GM23338 (cell line): ENCODE measurements at regions not wholly inside any gene's neighbourhood (a gene's known extent, or its start where the extent isn't known, plus 50 kb on each side); places are given as distances from the start of the nearest gene placed in this dataset.

Experiments used
- ATAC-seq: fragments of 200-7000 bp; cut with Tn5 transposase; 3 replicates; pipeline ENCODE4 v1.9.1; 2020
- DNase-seq: peaks from one replicate; pipeline ENCODE4 v3.0.0-alpha.2; 2015; ENCODE audit warnings: low spot score
- H2AFZ ChIP-seq: fragments of 200-600 bp; sonication (generic); 2 replicates; pipeline ENCODE4 v1.8.0; 2016; ENCODE audit warnings: antibody characterized with exemption, mild to moderate bottlenecking, moderate library complexity
- H3F3A ChIP-seq: fragments of 200-600 bp; sonication (generic); replicated peaks from 2 replicates; pipeline ENCODE4 v1.8.0; 2017; ENCODE audit warnings: antibody characterized with exemption, mixed run types, low read depth
- H3K27ac ChIP-seq: fragments of 200-600 bp; sonication (generic); 2 replicates; pipeline ENCODE4 v1.6.1; 2016; ENCODE audit warnings: low read depth
- H3K27me3 ChIP-seq: fragments of 200-600 bp; sonication (generic); 2 replicates; pipeline ENCODE4 v1.8.0; 2016; ENCODE audit warnings: mild to moderate bottlenecking, mixed run types, moderate library complexity; ENCODE audit not compliant: insufficient read depth
- H3K36me3 ChIP-seq: fragments of 200-600 bp; sonication (generic); 2 replicates; pipeline ENCODE4 v1.8.0; 2016; ENCODE audit warnings: mild to moderate bottlenecking; ENCODE audit not compliant: insufficient read depth
- H3K4me1 ChIP-seq: fragments of 200-600 bp; sonication (generic); 2 replicates; pipeline ENCODE4 v1.8.0; 2016; ENCODE audit warnings: mild to moderate bottlenecking, moderate library complexity; ENCODE audit not compliant: insufficient read depth
- H3K4me2 ChIP-seq: fragments of 200-600 bp; sonication (generic); 2 replicates; pipeline ENCODE4 v1.7.1; 2017; ENCODE audit warnings: mixed run types
- H3K4me3 ChIP-seq: fragments of 200-600 bp; sonication (generic); 2 replicates; pipeline ENCODE4 v1.6.1; 2016; ENCODE audit warnings: mixed run types
- H3K79me2 ChIP-seq: fragments of 200-600 bp; sonication (generic); replicated peaks from 2 replicates; pipeline ENCODE4 v1.8.0; 2017; ENCODE audit warnings: mild to moderate bottlenecking; ENCODE audit not compliant: insufficient read depth
- H3K9me2 ChIP-seq: fragments of 200-600 bp; sonication (generic); 2 replicates; pipeline ENCODE4 v1.8.0; 2017; ENCODE audit not compliant: insufficient read depth
- H4K20me1 ChIP-seq: fragments of 200-600 bp; sonication (generic); replicated peaks from 2 replicates; pipeline ENCODE4 v1.8.0; 2017; ENCODE audit warnings: mild to moderate bottlenecking; ENCODE audit not compliant: insufficient read depth
- H3K27ac Mint-ChIP-seq: 2 replicates; pipeline ENCODE4 v1.8.0; 2020; ENCODE audit warnings: inconsistent platforms, mild to moderate bottlenecking, moderate library complexity, mixed read lengths
- H3K27me3 Mint-ChIP-seq: 3 replicates; pipeline ENCODE4 v1.8.0; 2022; ENCODE audit warnings: low read depth, mild to moderate bottlenecking, moderate library complexity, mixed read lengths, inconsistent platforms; ENCODE audit not compliant: insufficient read depth, poor library complexity
- H3K36me3 Mint-ChIP-seq: 3 replicates; pipeline ENCODE4 v1.8.0; 2021; ENCODE audit warnings: low read depth, mild to moderate bottlenecking, inconsistent platforms, moderate library complexity, mixed read lengths
- H3K4me1 Mint-ChIP-seq: 3 replicates; pipeline ENCODE4 v1.8.0; 2020; ENCODE audit warnings: mild to moderate bottlenecking, inconsistent platforms, mixed read lengths
- H3K4me3 Mint-ChIP-seq: 3 replicates; pipeline ENCODE4 v1.8.0; 2021; ENCODE audit warnings: moderate library complexity, mild to moderate bottlenecking, inconsistent platforms, mixed read lengths
- H3K9me3 Mint-ChIP-seq: 3 replicates; pipeline ENCODE4 v1.8.0; 2020; ENCODE audit warnings: moderate library complexity, mild to moderate bottlenecking, inconsistent platforms, mixed read lengths
- CREB1 ChIP-seq: fragments of 250-450 bp; sonication (Bioruptor Pico); IDR thresholded peaks from 2 replicates; pipeline ENCODE4 v1.5.0; 2020; ENCODE audit warnings: low read depth, mild to moderate bottlenecking, moderate library complexity
- EZH2 ChIP-seq: fragments of 200-600 bp; sonication (generic); IDR thresholded peaks from one replicate; pipeline ENCODE4 v1.8.0; 2017; ENCODE audit warnings: antibody characterized with exemption, mild to moderate bottlenecking, low read depth; ENCODE audit not compliant: unreplicated experiment
- EZH2phosphoT487 ChIP-seq: fragments of 200-600 bp; sonication (generic); IDR thresholded peaks from one replicate; pipeline ENCODE4 v1.8.1; 2018; ENCODE audit warnings: antibody characterized with exemption; ENCODE audit not compliant: unreplicated experiment
- JUNB ChIP-seq: IDR thresholded peaks from one replicate; pipeline ENCODE4 v1.6.1; 2016; ENCODE audit warnings: antibody characterized with exemption; ENCODE audit not compliant: unreplicated experiment
- NANOG ChIP-seq: IDR thresholded peaks from 2 replicates; pipeline ENCODE4 v1.6.1; 2016; ENCODE audit warnings: antibody characterized with exemption, borderline replicate concordance
- POLR2AphosphoS5 ChIP-seq: IDR thresholded peaks from 2 replicates; pipeline ENCODE4 v1.6.1; 2016; ENCODE audit warnings: antibody characterized with exemption, low read depth
- STAT1 ChIP-seq: IDR thresholded peaks from one replicate; pipeline ENCODE4 v1.6.1; 2016; ENCODE audit warnings: antibody characterized with exemption; ENCODE audit not compliant: unreplicated experiment
- ZNF114 ChIP-seq: fragments of 250-450 bp; sonication (Bioruptor Pico); IDR thresholded peaks from 2 replicates; pipeline ENCODE4 v1.5.0; 2020; ENCODE audit warnings: mild to moderate bottlenecking, moderate library complexity
- ZNF331 ChIP-seq: fragments of 250-450 bp; sonication (Bioruptor Pico); IDR thresholded peaks from 2 replicates; pipeline ENCODE4 v1.5.0; 2020; ENCODE audit warnings: low read depth, mild to moderate bottlenecking, moderate library complexity
- TF ChIP-seq, protein P1 (sequence below): fragments of 250-450 bp; sonication (Bioruptor Pico); IDR thresholded peaks from 2 replicates; pipeline ENCODE4 v1.5.0; 2020; ENCODE audit warnings: mild to moderate bottlenecking, moderate library complexity
- TF ChIP-seq, protein P2 (sequence below), 2 experiments: fragments of 200-600 bp in 1 of 2; sonication (generic) in 1 of 2; conservative IDR thresholded peaks; 2 replicates each; pipeline versions ENCODE4 v1.5.1 to v1.6.1; 2016 to 2017; ENCODE audit warnings: antibody characterized with exemption in 2 of 2, low read depth in 2 of 2, mild to moderate bottlenecking in 2 of 2, moderate library complexity in 1 of 2
- TF ChIP-seq, protein P3 (sequence below): IDR thresholded peaks from 2 replicates; pipeline ENCODE4 v1.6.1; 2016; ENCODE audit warnings: antibody characterized with exemption
- TF ChIP-seq, protein P4 (sequence below): IDR thresholded peaks from one replicate; pipeline ENCODE4 v1.6.1; 2018; ENCODE audit warnings: antibody characterized with exemption; ENCODE audit not compliant: unreplicated experiment

DNA sequence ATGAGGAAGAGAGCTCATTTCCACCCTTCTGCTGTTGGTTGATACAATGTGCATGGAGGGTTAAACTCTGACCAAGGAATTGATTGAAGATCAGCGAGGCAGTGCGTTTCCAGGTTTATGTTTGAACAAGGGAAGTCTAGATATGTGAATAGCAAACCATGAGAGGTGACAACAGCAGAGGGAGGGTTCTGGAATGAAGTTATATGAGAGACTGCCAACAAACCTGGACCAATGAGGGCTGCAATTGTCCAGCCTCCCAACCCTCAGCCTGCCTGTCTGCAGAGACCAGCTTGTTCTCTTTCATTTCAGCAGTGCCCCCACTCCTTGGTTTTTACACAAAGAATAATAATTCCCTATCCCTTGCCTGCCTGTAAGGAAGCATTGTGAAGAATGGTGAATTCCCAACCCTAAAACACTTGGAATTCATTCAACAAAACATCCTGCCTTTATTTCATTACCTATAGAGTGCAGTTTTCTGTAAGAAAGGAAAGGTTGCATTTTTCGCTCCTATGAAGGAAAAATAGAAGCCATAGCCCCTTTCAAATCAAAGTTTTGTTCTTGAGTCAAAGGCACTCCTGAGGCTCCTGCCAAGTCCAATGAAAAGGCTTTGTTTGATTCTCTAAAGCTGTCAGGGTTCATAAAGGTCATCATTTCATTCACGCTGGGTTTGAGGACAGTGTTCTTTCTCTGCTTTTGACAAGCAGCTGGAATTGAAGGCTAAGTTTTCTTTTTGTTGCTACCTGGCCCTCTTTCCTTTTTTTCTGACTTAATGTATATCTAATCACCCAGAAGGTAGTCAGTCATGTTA is 53.6 kb upstream of the ABCC4 start:
- no peak overlapping the region for H3K27ac ChIP-seq
- no peaks in the 10 kb centered on the region for H3K4me1 ChIP-seq
- 0 out of 2 replicates have a peak, but pooled peaks cover 7% of the 10 kb centered on the region for H3K9me2 ChIP-seq
- Mint-ChIP-seq H3K4me3 (no peak overlapping the region), H3K9me3 (0 out of 3 replicates have a peak, but pooled peaks cover 4% of the 10 kb centered on the region), H3K4me1 (no peaks in the 10 kb centered on the region; the same call in 2 of the 3 replicates), H3K27me3 (no peaks in the 10 kb centered on the region), H3K36me3 (no peaks in the 10 kb centered on the region), H3K27ac (no peak overlapping the region)
- no peaks in the 10 kb centered on the region for H4K20me1 ChIP-seq
- no peak overlapping the region for H2AFZ ChIP-seq
- H3K79me2 ChIP-seq, result no peaks in the 10 kb centered on the region
- TF ChIP-seq, protein P1, sequence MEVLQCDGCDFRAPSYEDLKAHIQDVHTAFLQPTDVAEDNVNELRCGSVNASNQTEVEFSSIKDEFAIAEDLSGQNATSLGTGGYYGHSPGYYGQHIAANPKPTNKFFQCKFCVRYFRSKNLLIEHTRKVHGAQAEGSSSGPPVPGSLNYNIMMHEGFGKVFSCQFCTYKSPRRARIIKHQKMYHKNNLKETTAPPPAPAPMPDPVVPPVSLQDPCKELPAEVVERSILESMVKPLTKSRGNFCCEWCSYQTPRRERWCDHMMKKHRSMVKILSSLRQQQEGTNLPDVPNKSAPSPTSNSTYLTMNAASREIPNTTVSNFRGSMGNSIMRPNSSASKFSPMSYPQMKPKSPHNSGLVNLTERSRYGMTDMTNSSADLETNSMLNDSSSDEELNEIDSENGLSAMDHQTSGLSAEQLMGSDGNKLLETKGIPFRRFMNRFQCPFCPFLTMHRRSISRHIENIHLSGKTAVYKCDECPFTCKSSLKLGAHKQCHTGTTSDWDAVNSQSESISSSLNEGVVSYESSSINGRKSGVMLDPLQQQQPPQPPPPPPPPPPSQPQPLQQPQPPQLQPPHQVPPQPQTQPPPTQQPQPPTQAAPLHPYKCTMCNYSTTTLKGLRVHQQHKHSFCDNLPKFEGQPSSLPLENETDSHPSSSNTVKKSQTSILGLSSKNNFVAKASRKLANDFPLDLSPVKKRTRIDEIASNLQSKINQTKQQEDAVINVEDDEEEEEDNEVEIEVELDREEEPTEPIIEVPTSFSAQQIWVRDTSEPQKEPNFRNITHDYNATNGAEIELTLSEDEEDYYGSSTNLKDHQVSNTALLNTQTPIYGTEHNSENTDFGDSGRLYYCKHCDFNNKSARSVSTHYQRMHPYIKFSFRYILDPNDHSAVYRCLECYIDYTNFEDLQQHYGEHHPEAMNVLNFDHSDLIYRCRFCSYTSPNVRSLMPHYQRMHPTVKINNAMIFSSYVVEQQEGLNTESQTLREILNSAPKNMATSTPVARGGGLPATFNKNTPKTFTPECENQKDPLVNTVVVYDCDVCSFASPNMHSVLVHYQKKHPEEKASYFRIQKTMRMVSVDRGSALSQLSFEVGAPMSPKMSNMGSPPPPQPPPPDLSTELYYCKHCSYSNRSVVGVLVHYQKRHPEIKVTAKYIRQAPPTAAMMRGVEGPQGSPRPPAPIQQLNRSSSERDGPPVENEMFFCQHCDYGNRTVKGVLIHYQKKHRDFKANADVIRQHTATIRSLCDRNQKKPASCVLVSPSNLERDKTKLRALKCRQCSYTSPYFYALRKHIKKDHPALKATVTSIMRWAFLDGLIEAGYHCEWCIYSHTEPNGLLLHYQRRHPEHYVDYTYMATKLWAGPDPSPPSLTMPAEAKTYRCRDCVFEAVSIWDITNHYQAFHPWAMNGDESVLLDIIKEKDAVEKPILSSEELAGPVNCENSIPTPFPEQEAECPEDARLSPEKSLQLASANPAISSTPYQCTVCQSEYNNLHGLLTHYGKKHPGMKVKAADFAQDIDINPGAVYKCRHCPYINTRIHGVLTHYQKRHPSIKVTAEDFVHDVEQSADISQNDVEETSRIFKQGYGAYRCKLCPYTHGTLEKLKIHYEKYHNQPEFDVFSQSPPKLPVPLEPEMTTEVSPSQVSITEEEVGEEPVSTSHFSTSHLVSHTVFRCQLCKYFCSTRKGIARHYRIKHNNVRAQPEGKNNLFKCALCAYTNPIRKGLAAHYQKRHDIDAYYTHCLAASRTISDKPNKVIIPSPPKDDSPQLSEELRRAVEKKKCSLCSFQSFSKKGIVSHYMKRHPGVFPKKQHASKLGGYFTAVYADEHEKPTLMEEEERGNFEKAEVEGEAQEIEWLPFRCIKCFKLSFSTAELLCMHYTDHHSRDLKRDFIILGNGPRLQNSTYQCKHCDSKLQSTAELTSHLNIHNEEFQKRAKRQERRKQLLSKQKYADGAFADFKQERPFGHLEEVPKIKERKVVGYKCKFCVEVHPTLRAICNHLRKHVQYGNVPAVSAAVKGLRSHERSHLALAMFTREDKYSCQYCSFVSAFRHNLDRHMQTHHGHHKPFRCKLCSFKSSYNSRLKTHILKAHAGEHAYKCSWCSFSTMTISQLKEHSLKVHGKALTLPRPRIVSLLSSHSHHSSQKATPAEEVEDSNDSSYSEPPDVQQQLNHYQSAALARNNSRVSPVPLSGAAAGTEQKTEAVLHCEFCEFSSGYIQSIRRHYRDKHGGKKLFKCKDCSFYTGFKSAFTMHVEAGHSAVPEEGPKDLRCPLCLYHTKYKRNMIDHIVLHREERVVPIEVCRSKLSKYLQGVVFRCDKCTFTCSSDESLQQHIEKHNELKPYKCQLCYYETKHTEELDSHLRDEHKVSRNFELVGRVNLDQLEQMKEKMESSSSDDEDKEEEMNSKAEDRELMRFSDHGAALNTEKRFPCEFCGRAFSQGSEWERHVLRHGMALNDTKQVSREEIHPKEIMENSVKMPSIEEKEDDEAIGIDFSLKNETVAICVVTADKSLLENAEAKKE (CRISPR knock-in tag), result no peak
- TF ChIP-seq STAT1, result no peak
- TF ChIP-seq, protein P2, sequence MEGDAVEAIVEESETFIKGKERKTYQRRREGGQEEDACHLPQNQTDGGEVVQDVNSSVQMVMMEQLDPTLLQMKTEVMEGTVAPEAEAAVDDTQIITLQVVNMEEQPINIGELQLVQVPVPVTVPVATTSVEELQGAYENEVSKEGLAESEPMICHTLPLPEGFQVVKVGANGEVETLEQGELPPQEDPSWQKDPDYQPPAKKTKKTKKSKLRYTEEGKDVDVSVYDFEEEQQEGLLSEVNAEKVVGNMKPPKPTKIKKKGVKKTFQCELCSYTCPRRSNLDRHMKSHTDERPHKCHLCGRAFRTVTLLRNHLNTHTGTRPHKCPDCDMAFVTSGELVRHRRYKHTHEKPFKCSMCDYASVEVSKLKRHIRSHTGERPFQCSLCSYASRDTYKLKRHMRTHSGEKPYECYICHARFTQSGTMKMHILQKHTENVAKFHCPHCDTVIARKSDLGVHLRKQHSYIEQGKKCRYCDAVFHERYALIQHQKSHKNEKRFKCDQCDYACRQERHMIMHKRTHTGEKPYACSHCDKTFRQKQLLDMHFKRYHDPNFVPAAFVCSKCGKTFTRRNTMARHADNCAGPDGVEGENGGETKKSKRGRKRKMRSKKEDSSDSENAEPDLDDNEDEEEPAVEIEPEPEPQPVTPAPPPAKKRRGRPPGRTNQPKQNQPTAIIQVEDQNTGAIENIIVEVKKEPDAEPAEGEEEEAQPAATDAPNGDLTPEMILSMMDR (conservative IDR thresholded peaks at IDR 0.05; ENCODE audit: low read depth in 2 of 2), result no peak
- no peak for TF ChIP-seq ZNF331
- TF ChIP-seq ZNF114, result no peak
- no peak for TF ChIP-seq EZH2
- TF ChIP-seq CREB1 (CRISPR knock-in tag), result no peak
- TF ChIP-seq, protein P3, sequence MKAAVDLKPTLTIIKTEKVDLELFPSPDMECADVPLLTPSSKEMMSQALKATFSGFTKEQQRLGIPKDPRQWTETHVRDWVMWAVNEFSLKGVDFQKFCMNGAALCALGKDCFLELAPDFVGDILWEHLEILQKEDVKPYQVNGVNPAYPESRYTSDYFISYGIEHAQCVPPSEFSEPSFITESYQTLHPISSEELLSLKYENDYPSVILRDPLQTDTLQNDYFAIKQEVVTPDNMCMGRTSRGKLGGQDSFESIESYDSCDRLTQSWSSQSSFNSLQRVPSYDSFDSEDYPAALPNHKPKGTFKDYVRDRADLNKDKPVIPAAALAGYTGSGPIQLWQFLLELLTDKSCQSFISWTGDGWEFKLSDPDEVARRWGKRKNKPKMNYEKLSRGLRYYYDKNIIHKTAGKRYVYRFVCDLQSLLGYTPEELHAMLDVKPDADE, result no peak
- TF ChIP-seq, protein P4, sequence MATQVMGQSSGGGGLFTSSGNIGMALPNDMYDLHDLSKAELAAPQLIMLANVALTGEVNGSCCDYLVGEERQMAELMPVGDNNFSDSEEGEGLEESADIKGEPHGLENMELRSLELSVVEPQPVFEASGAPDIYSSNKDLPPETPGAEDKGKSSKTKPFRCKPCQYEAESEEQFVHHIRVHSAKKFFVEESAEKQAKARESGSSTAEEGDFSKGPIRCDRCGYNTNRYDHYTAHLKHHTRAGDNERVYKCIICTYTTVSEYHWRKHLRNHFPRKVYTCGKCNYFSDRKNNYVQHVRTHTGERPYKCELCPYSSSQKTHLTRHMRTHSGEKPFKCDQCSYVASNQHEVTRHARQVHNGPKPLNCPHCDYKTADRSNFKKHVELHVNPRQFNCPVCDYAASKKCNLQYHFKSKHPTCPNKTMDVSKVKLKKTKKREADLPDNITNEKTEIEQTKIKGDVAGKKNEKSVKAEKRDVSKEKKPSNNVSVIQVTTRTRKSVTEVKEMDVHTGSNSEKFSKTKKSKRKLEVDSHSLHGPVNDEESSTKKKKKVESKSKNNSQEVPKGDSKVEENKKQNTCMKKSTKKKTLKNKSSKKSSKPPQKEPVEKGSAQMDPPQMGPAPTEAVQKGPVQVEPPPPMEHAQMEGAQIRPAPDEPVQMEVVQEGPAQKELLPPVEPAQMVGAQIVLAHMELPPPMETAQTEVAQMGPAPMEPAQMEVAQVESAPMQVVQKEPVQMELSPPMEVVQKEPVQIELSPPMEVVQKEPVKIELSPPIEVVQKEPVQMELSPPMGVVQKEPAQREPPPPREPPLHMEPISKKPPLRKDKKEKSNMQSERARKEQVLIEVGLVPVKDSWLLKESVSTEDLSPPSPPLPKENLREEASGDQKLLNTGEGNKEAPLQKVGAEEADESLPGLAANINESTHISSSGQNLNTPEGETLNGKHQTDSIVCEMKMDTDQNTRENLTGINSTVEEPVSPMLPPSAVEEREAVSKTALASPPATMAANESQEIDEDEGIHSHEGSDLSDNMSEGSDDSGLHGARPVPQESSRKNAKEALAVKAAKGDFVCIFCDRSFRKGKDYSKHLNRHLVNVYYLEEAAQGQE, result no peak
- TF ChIP-seq NANOG, result no peak
- no peak for TF ChIP-seq EZH2phosphoT487
- TF ChIP-seq POLR2AphosphoS5, result no peak
- no peak for TF ChIP-seq JUNB
- H3K4me2 ChIP-seq, result no peak overlapping the region
- no peak overlapping the region for H3K4me3 ChIP-seq
- H3F3A ChIP-seq, result no peaks in the 10 kb centered on the region
- H3K27me3 ChIP-seq, result no peaks in the 10 kb centered on the region
- no peaks in the 10 kb centered on the region for H3K36me3 ChIP-seq
- peak; percentile 26; the same call in 1 of the 3 replicates for ATAC-seq
- no peak for DNase-seq
